Left hindlimb (tissue), 1 donor: ENCODE measurements at regions not wholly inside any gene's neighbourhood (a gene's known extent, or its start where the extent isn't known, plus 50 kb on each side); places are given as distances from the start of the nearest gene placed in this dataset.
"Not testable (repeated sequence)": the region's sequence is repeated elsewhere in the genome, so short reads cannot be mapped to it uniquely, and the experiment has no call there.

ENCODE experiments used
- DNase-seq: peaks from one replicate; pipeline ENCODE4 v3.0.0-alpha.2; 2018

GRCh38 chr7:68206946-68207485 is 1210.4 kb downstream of the TYW1 start:
- no peak for DNase-seq

- DNase-seq, result no peak
Observed at GRCh38 chr7:68207676-68208075, 1211.0 kb downstream of the TYW1 start.

GRCh38 chr7:68209486-68209885 is 1212.9 kb downstream of the TYW1 start:
- no peak for DNase-seq

GRCh38 chr7:68213838-68214237 is 1217.2 kb downstream of the TYW1 start:
- DNase-seq, result no peak

GRCh38 chr7:68216051-68216450 is 1219.4 kb downstream of the TYW1 start:
- DNase-seq, result peak; percentile 79

GRCh38 chr7:68217426-68217825 is 1220.8 kb downstream of the TYW1 start:
- no peak for DNase-seq

- DNase-seq, result no peak
Observed at GRCh38 chr7:68218461-68218860, 1221.8 kb downstream of the TYW1 start.

- no peak for DNase-seq
Observed at GRCh38 chr7:68222311-68222710, 1225.7 kb downstream of the TYW1 start.

GRCh38 chr7:68224041-68224741 is 1227.6 kb downstream of the TYW1 start:
- peak; percentile 49 for DNase-seq

- not testable (repeated sequence) for DNase-seq
Observed at GRCh38 chr7:68231011-68231410, 1234.4 kb downstream of the TYW1 start.

- no peak for DNase-seq
Observed at GRCh38 chr7:68235937-68236336, 1239.3 kb downstream of the TYW1 start.

GRCh38 chr7:68238204-68238805 is 1241.7 kb downstream of the TYW1 start:
- no peak for DNase-seq

GRCh38 chr7:68243128-68243527 is 1246.5 kb downstream of the TYW1 start:
- no peak for DNase-seq

- DNase-seq, result no peak
Observed at GRCh38 chr7:68244389-68244788, 1247.8 kb downstream of the TYW1 start.

GRCh38 chr7:68245688-68246087 is 1249.1 kb downstream of the TYW1 start:
- no peak for DNase-seq

GRCh38 chr7:68246189-68246633 is 1249.6 kb downstream of the TYW1 start:
- no peak for DNase-seq

GRCh38 chr7:68247126-68247525 is 1250.5 kb downstream of the TYW1 start:
- DNase-seq, result no peak

GRCh38 chr7:68247571-68247970 is 1250.9 kb downstream of the TYW1 start:
- DNase-seq, result no peak

- DNase-seq, result no peak
Observed at GRCh38 chr7:68248973-68249372, 1252.3 kb downstream of the TYW1 start.

- DNase-seq, result no peak
Observed at GRCh38 chr7:68249611-68250010, 1253.0 kb downstream of the TYW1 start.

GRCh38 chr7:68250143-68250542 is 1253.5 kb downstream of the TYW1 start:
- DNase-seq, result no peak

GRCh38 chr7:68254815-68255214 is 1258.2 kb downstream of the TYW1 start:
- not testable (repeated sequence) for DNase-seq

- no peak for DNase-seq
Observed at GRCh38 chr7:68256295-68256694, 1259.7 kb downstream of the TYW1 start.

- no peak for DNase-seq
Observed at GRCh38 chr7:68258609-68259008, 1262.0 kb downstream of the TYW1 start.
